Gastrocnemius medialis (tissue), 4 donors: ENCODE measurements at regions not wholly inside any gene's neighbourhood (a gene's known extent, or its start where the extent isn't known, plus 50 kb on each side); places are given as distances from the start of the nearest gene placed in this dataset.

Experiments used
- ATAC-seq, 2 donors: fragments of 150-250 bp; one replicate each; pipeline ENCODE4 v1.9.1; 2016
- DNase-seq, 2 donors: peaks; one replicate each; pipeline ENCODE4 v3.0.0-alpha.2; 2019
- H3K27ac ChIP-seq, 4 donors: fragments of 200-600 bp; sonication (generic); 1 replicate in 1 of 4; 2 replicates in 3 of 4; pipeline ENCODE4 v1.5.1; 2016 to 2018; ENCODE audit warnings: mild to moderate bottlenecking in 2 of 4, moderate library complexity in 1 of 4
- H3K27me3 ChIP-seq, 3 donors: fragments of 200-600 bp; sonication (generic) in 2 of 3; 1 replicate in 1 of 3; 2 replicates in 2 of 3; pipeline versions ENCODE4 v1.5.1 to v1.6.0; 2016 to 2019; ENCODE audit warnings: mild to moderate bottlenecking in 1 of 3, moderate library complexity in 1 of 3
- H3K36me3 ChIP-seq, 2 donors: fragments of 200-600 bp; sonication (generic) in 1 of 2; one replicate each; pipeline ENCODE4 v1.5.1; 2017 to 2018
- H3K4me1 ChIP-seq, 2 donors: fragments of 200-600 bp; sonication (generic) in 1 of 2; one replicate each; pipeline ENCODE4 v1.5.1; 2016 to 2017; ENCODE audit warnings: mild to moderate bottlenecking in 2 of 2
- H3K4me3 ChIP-seq, 4 donors: fragments of 200-600 bp; sonication (generic) in 3 of 4; 1 replicate in 1 of 4; 2 replicates in 3 of 4; pipeline ENCODE4 v1.5.1; 2016 to 2019; ENCODE audit warnings: mild to moderate bottlenecking in 2 of 4
- H3K9me3 ChIP-seq, 3 donors: fragments of 200-600 bp; sonication (generic) in 2 of 3; 1 replicate in 1 of 3; 2 replicates in 2 of 3; pipeline ENCODE4 v1.5.1; 2016 to 2019
- CTCF ChIP-seq, 5 experiments: fragments of 450-650 bp in 3 of 5; fragments of 200-600 bp in 2 of 5; sonication (generic) in 2 of 5; IDR thresholded peaks in 4 of 5; conservative IDR thresholded peaks in 1 of 5; 1 replicate in 4 of 5; 2 replicates in 1 of 5; pipeline ENCODE4 v1.5.1; 2016 to 2019; ENCODE audit warnings: antibody characterized with exemption in 5 of 5, mild to moderate bottlenecking in 3 of 5, moderate library complexity in 3 of 5
- POLR2A ChIP-seq, 2 donors: fragments of 450-650 bp; IDR thresholded peaks; one replicate each; pipeline ENCODE4 v1.6.1; 2017; ENCODE audit warnings: antibody characterized with exemption in 2 of 2, mild to moderate bottlenecking in 2 of 2, moderate library complexity in 2 of 2
- in situ Hi-C, 4 donors: fragments of 200-750 bp; cut with MboI; loops; one replicate each; pipeline versions ENCODE4 v1.15.0 to v1.8.0; 2017; ENCODE audit warnings: low sequenced_read_pairs in 4 of 4
- intact Hi-C: fragments of 100-400 bp; cut with DNase I; formaldehyde crosslinking; loops from one replicate; pipeline ENCODE4 v1.15.1; 2023; ENCODE audit warnings: low total_unique reads

- intact Hi-C loops (no loop called here), in situ Hi-C loops (no loop called here)
- DNase-seq (peak in 1 of 2 donors; percentile 18), ATAC-seq (no peak)
- H3K4me1 ChIP-seq: no peaks in the 10 kb centered on the region
- TF ChIP-seq CTCF (IDR thresholded peaks at IDR 0.05 in 4 of 5, conservative IDR thresholded peaks at IDR 0.05 in 1 of 5) (no peak), POLR2A (IDR thresholded peaks at IDR 0.05) (no peak)
- no peak overlapping the region for H3K4me3 ChIP-seq
- no peak overlapping the region for H3K27ac ChIP-seq
- no peaks in the 10 kb centered on the region for H3K9me3 ChIP-seq
- no peaks in the 10 kb centered on the region for H3K27me3 ChIP-seq
- no peaks in the 10 kb centered on the region for H3K36me3 ChIP-seq
These were observed 673.8 kb downstream of the ADCYAP1 start for GRCh38 chr18:1578505-1578904.

- in situ Hi-C loops (loop anchor here in 1 of 4 donors (10.0 kb wide), 1 partner anchor 973 kb away; no protein-coding TSS in a partner anchor), intact Hi-C loops (no loop called here)
- Histone ChIP-seq H3K27ac (no peak overlapping the region), H3K9me3 (no peaks in the 10 kb centered on the region), H3K36me3 (no peaks in the 10 kb centered on the region), H3K4me1 (no peaks in the 10 kb centered on the region), H3K4me3 (no peak overlapping the region), H3K27me3 (no peaks in the 10 kb centered on the region)
- ATAC-seq (no peak), DNase-seq (no peak)
- TF ChIP-seq POLR2A (IDR thresholded peaks at IDR 0.05) (no peak), CTCF (IDR thresholded peaks at IDR 0.05 in 4 of 5, conservative IDR thresholded peaks at IDR 0.05 in 1 of 5) (no peak)
These were observed 676.9 kb downstream of the ADCYAP1 start for GRCh38 chr18:1581581-1581980.

GRCh38 chr18:1585881-1586488 is 681.3 kb downstream of the ADCYAP1 start:
- in situ Hi-C loops (loop anchor here in 1 of 4 donors (10.0 kb wide), 1 partner anchor 969 kb away; no protein-coding TSS in a partner anchor), intact Hi-C loops (loop anchor here (5.0 kb wide), 1 partner anchor 951 kb away; no protein-coding TSS in a partner anchor)
- Histone ChIP-seq H3K36me3 (no peaks in the 10 kb centered on the region), H3K27ac (no peak overlapping the region), H3K9me3 (no peaks in the 10 kb centered on the region), H3K4me1 (no peaks in the 10 kb centered on the region), H3K4me3 (no peak overlapping the region), H3K27me3 (no peaks in the 10 kb centered on the region)
- ATAC-seq (no peak), DNase-seq (no peak)
- TF ChIP-seq POLR2A (IDR thresholded peaks at IDR 0.05) (no peak), CTCF (IDR thresholded peaks at IDR 0.05 in 4 of 5, conservative IDR thresholded peaks at IDR 0.05 in 1 of 5) (peak in 1 of 5 experiments; percentile 25)

GRCh38 chr18:1593091-1593490 is 688.4 kb downstream of the ADCYAP1 start:
- in situ Hi-C loops (no loop called here), intact Hi-C loops (no loop called here)
- no peaks in the 10 kb centered on the region for H3K27me3 ChIP-seq
- H3K4me1 ChIP-seq: no peaks in the 10 kb centered on the region
- no peak overlapping the region for H3K27ac ChIP-seq
- ATAC-seq (no peak), DNase-seq (no peak)
- H3K9me3 ChIP-seq: no peaks in the 10 kb centered on the region
- no peak overlapping the region for H3K4me3 ChIP-seq
- no peaks in the 10 kb centered on the region for H3K36me3 ChIP-seq
- TF ChIP-seq CTCF (IDR thresholded peaks at IDR 0.05 in 4 of 5, conservative IDR thresholded peaks at IDR 0.05 in 1 of 5) (no peak), POLR2A (IDR thresholded peaks at IDR 0.05) (no peak)

- intact Hi-C loops: no loop called here
- Histone ChIP-seq H3K9me3 (no peaks in the 10 kb centered on the region), H3K4me1 (no peaks in the 10 kb centered on the region), H3K4me3 (no peak overlapping the region), H3K27ac (no peak overlapping the region), H3K36me3 (no peaks in the 10 kb centered on the region), H3K27me3 (no peaks in the 10 kb centered on the region)
- DNase-seq: no peak
- TF ChIP-seq POLR2A (IDR thresholded peaks at IDR 0.05): no peak
- no peak for TF ChIP-seq CTCF (IDR thresholded peaks at IDR 0.05 in 4 of 5, conservative IDR thresholded peaks at IDR 0.05 in 1 of 5)
- ATAC-seq: no peak
- in situ Hi-C loops: no loop called here
These were observed 690.5 kb downstream of the ADCYAP1 start for GRCh38 chr18:1595195-1595594.
